ENCODE measurements at regions not wholly inside any gene's neighbourhood (a gene's known extent, or its start where the extent isn't known, plus 50 kb on each side); places are given as distances from the start of the nearest gene placed in this dataset.

DNA sequence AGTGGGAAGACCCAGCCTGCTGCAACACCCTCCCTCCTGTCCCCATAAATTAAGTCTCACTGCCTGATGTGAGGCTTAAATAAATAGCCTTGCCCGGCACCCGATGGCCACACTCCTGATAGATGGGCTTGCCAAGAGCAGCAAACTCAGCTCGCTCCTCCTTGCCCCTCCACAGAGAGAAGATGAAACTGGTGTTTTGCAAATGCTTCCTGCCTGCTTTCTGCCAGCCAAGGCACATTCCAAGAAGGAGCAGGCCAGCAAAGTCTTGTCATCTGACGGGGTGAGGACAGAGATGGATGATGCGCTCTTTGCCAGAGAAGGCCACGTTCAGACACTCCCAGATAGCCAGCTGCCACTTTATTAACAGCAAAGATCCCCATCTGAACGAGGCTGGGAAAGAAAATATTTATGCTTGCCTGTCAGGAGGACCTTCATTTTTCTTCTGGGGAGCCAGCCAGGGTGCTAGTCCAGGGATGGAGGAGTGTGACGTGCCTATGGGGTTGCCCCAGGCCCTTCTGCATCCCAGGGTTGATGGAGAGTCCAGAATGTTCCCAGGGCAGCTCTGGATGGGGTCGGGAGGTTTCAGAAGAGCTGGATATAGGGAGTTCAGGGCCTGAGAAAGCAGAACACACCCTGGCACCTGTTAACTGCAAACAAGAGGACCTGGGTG lies 265.4 kb downstream of the FOXD2 start:
- TF ChIP-seq, protein P1, sequence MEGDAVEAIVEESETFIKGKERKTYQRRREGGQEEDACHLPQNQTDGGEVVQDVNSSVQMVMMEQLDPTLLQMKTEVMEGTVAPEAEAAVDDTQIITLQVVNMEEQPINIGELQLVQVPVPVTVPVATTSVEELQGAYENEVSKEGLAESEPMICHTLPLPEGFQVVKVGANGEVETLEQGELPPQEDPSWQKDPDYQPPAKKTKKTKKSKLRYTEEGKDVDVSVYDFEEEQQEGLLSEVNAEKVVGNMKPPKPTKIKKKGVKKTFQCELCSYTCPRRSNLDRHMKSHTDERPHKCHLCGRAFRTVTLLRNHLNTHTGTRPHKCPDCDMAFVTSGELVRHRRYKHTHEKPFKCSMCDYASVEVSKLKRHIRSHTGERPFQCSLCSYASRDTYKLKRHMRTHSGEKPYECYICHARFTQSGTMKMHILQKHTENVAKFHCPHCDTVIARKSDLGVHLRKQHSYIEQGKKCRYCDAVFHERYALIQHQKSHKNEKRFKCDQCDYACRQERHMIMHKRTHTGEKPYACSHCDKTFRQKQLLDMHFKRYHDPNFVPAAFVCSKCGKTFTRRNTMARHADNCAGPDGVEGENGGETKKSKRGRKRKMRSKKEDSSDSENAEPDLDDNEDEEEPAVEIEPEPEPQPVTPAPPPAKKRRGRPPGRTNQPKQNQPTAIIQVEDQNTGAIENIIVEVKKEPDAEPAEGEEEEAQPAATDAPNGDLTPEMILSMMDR (IDR thresholded peaks at IDR 0.05): no peak
- Histone ChIP-seq H3K27me3 (peaks cover 0 to 5% (median 2%) of the 10 kb centered on the region in 4 donors), H3K4me3 (no peak overlapping the region), H3K4me1 (no peaks in the 10 kb centered on the region), H3K36me3 (no peaks in the 10 kb centered on the region), H3K27ac (no peak overlapping the region), H3K9me3 (no peaks in the 10 kb centered on the region)
- intact Hi-C loops (cut with DNase I): loop anchor here in 1 of 3 donors (10.0 kb wide), 1 partner anchor 178 kb away; no protein-coding TSS in a partner anchor
- no peak for ATAC-seq
- no peak for DNase-seq
- WGBS, 2 donors: 66 to 67% methylated on average over 9 of the region's 9 CpGs
- no peak for FAIRE-seq

DNA sequence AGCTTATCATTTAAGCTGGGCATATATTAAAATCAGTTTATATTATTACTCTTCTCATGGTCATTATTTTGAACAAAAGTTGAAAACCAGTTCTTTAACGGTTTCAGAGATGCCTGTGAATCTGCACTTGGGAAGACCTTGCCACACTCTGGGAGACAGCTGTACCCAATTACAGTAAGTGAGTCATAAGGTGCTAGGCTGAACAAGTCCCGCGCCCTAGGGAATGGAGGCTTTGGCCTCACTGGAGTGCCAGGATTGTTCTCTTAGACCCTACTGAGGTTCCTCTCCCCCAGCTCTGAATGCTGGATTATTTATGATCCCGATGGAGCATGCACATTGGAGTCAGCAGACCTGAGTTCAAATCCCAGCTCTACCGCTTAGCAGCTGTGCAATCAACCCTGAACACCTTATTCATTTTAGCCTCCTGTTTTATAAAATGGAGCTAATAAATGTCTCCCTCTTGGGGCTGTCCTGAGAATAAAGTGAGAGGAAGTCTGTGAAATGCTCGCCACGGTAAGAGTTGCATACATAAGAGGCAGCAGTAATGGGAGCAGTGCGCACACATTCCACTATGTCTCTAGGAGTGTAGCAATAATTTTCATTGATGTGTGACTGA lies 266.2 kb downstream of the FOXD2 start:
- Histone ChIP-seq H3K36me3 (no peaks in the 10 kb centered on the region), H3K27ac (no peak overlapping the region), H3K4me1 (peaks cover 0 to 5% (median 0%) of the 10 kb centered on the region in 3 donors), H3K27me3 (peaks cover 0 to 10% (median 2%) of the 10 kb centered on the region in 4 donors), H3K4me3 (no peak overlapping the region), H3K9me3 (no peaks in the 10 kb centered on the region)
- no peak for ATAC-seq
- WGBS, 2 donors: 78 to 82% methylated on average over 8 of the region's 8 CpGs
- intact Hi-C loops (cut with DNase I): loop anchor here in 1 of 3 donors (10.0 kb wide), 1 partner anchor 179 kb away; no protein-coding TSS in a partner anchor
- TF ChIP-seq, protein P1 (IDR thresholded peaks at IDR 0.05): no peak
- FAIRE-seq: no peak
- no peak for DNase-seq

DNA sequence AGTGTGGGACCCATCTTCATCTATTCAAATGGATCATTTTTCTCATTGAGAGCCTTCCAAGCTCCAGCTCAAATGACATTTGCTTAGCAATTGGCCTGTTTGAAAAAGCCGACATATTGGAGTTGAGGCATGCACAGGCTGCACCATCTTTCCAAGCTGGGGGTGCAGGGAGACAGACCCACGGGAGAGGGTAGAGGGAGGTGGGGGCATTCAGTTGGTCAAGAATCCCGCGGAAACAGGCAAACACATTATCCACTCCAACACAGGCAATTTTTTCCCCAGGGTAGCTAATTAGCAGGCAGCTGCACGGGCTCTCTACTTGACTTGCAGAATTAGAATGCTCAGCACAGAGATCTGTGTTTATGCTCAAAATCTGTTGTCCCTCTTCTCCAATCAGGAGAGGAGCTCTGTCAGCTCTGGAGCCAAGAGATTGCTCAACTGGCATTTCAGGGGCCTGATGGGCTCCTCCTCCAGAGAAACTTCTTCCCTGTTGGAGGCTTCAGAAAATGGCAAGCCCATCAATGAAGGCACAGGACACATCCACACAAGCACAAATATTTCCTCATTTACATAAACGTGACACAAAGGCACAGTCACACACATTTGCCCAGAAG lies 267.8 kb downstream of the FOXD2 start:
- intact Hi-C loops (cut with DNase I): loop anchor here in 2 of 3 donors (5.0 to 10.0 kb wide), 3 partner anchors 181 to 268 kb away; partner anchors contain the start of gene FOXD2 (in 1 of the 2)
- no peak for FAIRE-seq
- H3K9me3 ChIP-seq: no peaks in the 10 kb centered on the region
- TF ChIP-seq, protein P1 (IDR thresholded peaks at IDR 0.05): no peak
- H3K4me1 ChIP-seq: peaks cover 0 to 17% (median 0%) of the 10 kb centered on the region in 3 donors
- H3K27me3 ChIP-seq: peaks cover 0 to 21% (median 2%) of the 10 kb centered on the region in 4 donors
- no peak for ATAC-seq
- WGBS, 2 donors: 57 to 59% methylated on average over 6 of the region's 6 CpGs
- no peak for DNase-seq
- H3K4me3 ChIP-seq: no peak overlapping the region
- no peak overlapping the region for H3K27ac ChIP-seq
- H3K36me3 ChIP-seq: no peaks in the 10 kb centered on the region

DNA sequence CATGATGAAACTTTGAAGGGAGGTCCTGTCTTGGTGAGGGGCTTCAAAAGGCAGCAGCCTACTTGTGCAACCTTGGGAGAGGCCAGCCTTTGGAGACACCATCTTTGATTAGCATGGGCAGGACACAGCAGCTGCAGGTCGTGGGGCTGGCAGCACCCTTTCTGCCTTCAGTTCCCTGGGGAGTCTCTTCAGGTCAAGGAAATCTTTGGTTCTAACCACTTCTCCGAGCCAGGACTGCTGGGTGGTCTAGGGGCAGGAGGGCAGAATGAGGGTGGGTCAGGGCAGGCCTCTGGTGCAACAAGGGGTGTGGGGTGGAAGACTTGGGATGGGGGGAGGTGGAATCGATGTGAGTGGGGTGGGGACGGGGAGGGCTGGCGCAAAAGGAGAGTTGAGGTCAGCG lies 269.7 kb downstream of the FOXD2 start:
- Histone ChIP-seq H3K27me3 (peaks cover 0 to 31% (median 2%) of the 10 kb centered on the region in 4 donors), H3K36me3 (no peaks in the 10 kb centered on the region), H3K4me1 (peaks cover 0 to 17% (median 0%) of the 10 kb centered on the region in 3 donors), H3K4me3 (no peak overlapping the region), H3K9me3 (no peaks in the 10 kb centered on the region), H3K27ac (no peak overlapping the region)
- no peak for FAIRE-seq
- ATAC-seq: no peak
- intact Hi-C loops (cut with DNase I): loop anchor here in 2 of 3 donors (5.0 to 10.0 kb wide), 3 partner anchors 183 to 270 kb away; partner anchors contain the start of gene FOXD2 (in 1 of the 2)
- TF ChIP-seq, protein P1 (IDR thresholded peaks at IDR 0.05): no peak
- no peak for DNase-seq
- 37 to 47% methylated on average over 6 of the region's 6 CpGs for WGBS, 2 donors

All from pancreas (tissue), 10 donors.